Ascending aorta (tissue), 2 donors: ENCODE measurements at regions not wholly inside any gene's neighbourhood (a gene's known extent, or its start where the extent isn't known, plus 50 kb on each side); places are given as distances from the start of the nearest gene placed in this dataset.

Source experiments
- DNase-seq, 2 donors: peaks; one replicate each; pipeline ENCODE4 v3.0.0-alpha.2; 2019; ENCODE audit warnings: low spot score in 2 of 2
- H3K27ac ChIP-seq, 2 donors: fragments of 200-600 bp; sonication (generic); one replicate each; pipeline ENCODE4 v1.5.1; 2016 to 2017; ENCODE audit warnings: mild to moderate bottlenecking in 1 of 2
- H3K27me3 ChIP-seq: fragments of 200-600 bp; sonication (generic); one replicate; pipeline ENCODE4 v1.5.1; 2017
- H3K36me3 ChIP-seq, 2 donors: fragments of 200-600 bp; sonication (generic); one replicate each; pipeline ENCODE4 v1.5.1; 2016
- H3K4me1 ChIP-seq, 2 donors: fragments of 200-600 bp; sonication (generic); one replicate each; pipeline ENCODE4 v1.5.1; 2016 to 2017; ENCODE audit warnings: mild to moderate bottlenecking in 1 of 2
- H3K4me3 ChIP-seq, 2 donors: fragments of 200-600 bp; sonication (generic); one replicate each; pipeline ENCODE4 v1.5.1; 2016 to 2017; ENCODE audit warnings: mild to moderate bottlenecking in 1 of 2
- H3K9me3 ChIP-seq, 2 donors: fragments of 200-600 bp; sonication (generic); one replicate each; pipeline ENCODE4 v1.5.1; 2016
- CTCF ChIP-seq, 3 experiments: fragments of 200-600 bp in 2 of 3; fragments of 450-650 bp in 1 of 3; sonication (generic) in 2 of 3; IDR thresholded peaks; one replicate each; pipeline ENCODE4 v1.5.1; 2016 to 2019; ENCODE audit warnings: antibody characterized with exemption in 3 of 3, mild to moderate bottlenecking in 1 of 3, moderate library complexity in 1 of 3
- intact Hi-C: fragments of 100-400 bp; cut with DNase I; formaldehyde crosslinking; loops from one replicate; pipeline ENCODE4 v1.15.1; 2023

DNA sequence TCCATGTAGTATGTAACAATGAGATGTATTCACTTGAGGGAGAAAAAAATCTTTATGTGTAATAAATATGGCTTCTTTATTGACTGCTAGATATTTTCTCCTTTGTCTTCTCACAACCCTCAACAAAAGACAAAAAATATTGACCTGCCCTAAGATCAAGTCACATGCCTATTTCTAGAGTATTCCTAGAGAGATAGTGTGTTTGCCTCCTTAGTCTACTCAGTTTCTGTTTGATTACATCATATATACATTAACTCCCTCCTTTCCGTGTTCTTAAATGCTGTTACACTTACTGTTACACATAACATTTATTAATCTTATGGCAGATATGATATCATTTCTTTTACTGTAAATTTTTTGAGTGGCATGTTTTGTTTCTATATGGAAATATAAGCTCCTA is 281.6 kb upstream of the RGS18 start:
- Histone ChIP-seq H3K9me3 (no peaks in the 10 kb centered on the region), H3K4me3 (no peak overlapping the region), H3K27me3 (no peaks in the 10 kb centered on the region), H3K4me1 (no peaks in the 10 kb centered on the region), H3K27ac (no peak overlapping the region), H3K36me3 (no peaks in the 10 kb centered on the region)
- no peak for DNase-seq
- intact Hi-C loops, result no loop called here
- no peak for TF ChIP-seq CTCF (IDR thresholded peaks at IDR 0.05)

DNA sequence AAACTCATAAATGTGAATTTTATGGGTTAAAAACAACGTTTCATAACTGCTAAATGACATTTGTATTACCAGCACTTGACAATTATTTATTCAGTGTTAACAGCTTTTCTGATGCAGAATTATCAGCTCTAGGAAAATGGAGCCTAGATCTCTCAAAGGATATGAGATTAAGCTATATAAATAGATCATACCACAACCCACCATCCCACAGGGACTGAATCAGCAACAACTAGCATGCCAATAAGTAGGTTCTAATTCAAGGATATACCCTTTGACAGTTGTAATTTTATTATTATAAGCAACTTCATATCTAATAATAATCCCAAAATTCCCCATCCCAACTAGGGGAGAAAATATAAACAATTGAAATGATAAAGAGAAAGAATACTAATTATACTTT is 275.4 kb upstream of the RGS18 start:
- Histone ChIP-seq H3K27ac (no peak overlapping the region), H3K4me3 (no peak overlapping the region), H3K4me1 (no peaks in the 10 kb centered on the region), H3K36me3 (no peaks in the 10 kb centered on the region), H3K27me3 (no peaks in the 10 kb centered on the region), H3K9me3 (no peaks in the 10 kb centered on the region)
- no peak for DNase-seq
- intact Hi-C loops, result no loop called here
- TF ChIP-seq CTCF (IDR thresholded peaks at IDR 0.05), result no peak

- Histone ChIP-seq H3K36me3 (no peaks in the 10 kb centered on the region), H3K27me3 (no peaks in the 10 kb centered on the region), H3K9me3 (no peaks in the 10 kb centered on the region), H3K4me1 (no peaks in the 10 kb centered on the region), H3K27ac (no peak overlapping the region), H3K4me3 (no peak overlapping the region)
- no peak for TF ChIP-seq CTCF (IDR thresholded peaks at IDR 0.05)
- no peak for DNase-seq
- intact Hi-C loops, result no loop called here
Observed at GRCh38 chr1:191886977-191887376, 271.3 kb upstream of the RGS18 start.

- DNase-seq, result no peak
- intact Hi-C loops, result no loop called here
- TF ChIP-seq CTCF (IDR thresholded peaks at IDR 0.05), result no peak
- H3K4me1 ChIP-seq, result no peaks in the 10 kb centered on the region
- no peak overlapping the region for H3K4me3 ChIP-seq
- H3K9me3 ChIP-seq, result no peaks in the 10 kb centered on the region
- no peaks in the 10 kb centered on the region for H3K36me3 ChIP-seq
- no peaks in the 10 kb centered on the region for H3K27me3 ChIP-seq
- H3K27ac ChIP-seq, result no peak overlapping the region
Observed at GRCh38 chr1:191888996-191889622, 269.2 kb upstream of the RGS18 start.

GRCh38 chr1:191889623-191890003 is 268.6 kb upstream of the RGS18 start:
- Histone ChIP-seq H3K27ac (no peak overlapping the region), H3K27me3 (no peaks in the 10 kb centered on the region), H3K4me1 (no peaks in the 10 kb centered on the region), H3K9me3 (no peaks in the 10 kb centered on the region), H3K4me3 (no peak overlapping the region), H3K36me3 (no peaks in the 10 kb centered on the region)
- no peak for TF ChIP-seq CTCF (IDR thresholded peaks at IDR 0.05)
- intact Hi-C loops, result no loop called here
- no peak for DNase-seq
